Large intestine (tissue), 3 donors: ENCODE measurements at regions not wholly inside any gene's neighbourhood (a gene's known extent, or its start where the extent isn't known, plus 50 kb on each side); places are given as distances from the start of the nearest gene placed in this dataset.

Experiments
- DNase-seq, 2 donors: peaks; one replicate each; pipeline versions ENCODE4 v3.0.0 to v3.0.0-alpha.2; 2013
- H3K27ac ChIP-seq: one replicate; pipeline ENCODE4 v1.5.1; 2013; ENCODE audit warnings: low read length
- H3K27me3 ChIP-seq: 2 replicates; pipeline ENCODE4 v1.6.1; 2013; ENCODE audit warnings: low read length; ENCODE audit not compliant: control insufficient read depth, insufficient read depth
- H3K36me3 ChIP-seq: 2 replicates; pipeline ENCODE4 v1.6.1; 2013; ENCODE audit warnings: low read length; ENCODE audit not compliant: control insufficient read depth, insufficient read depth
- H3K4me1 ChIP-seq: one replicate; pipeline ENCODE4 v1.6.1; 2013; ENCODE audit warnings: low read length; ENCODE audit not compliant: control insufficient read depth, insufficient read depth
- H3K4me3 ChIP-seq: one replicate; pipeline ENCODE4 v1.5.1; 2013; ENCODE audit warnings: low read length
- H3K9me3 ChIP-seq: one replicate; pipeline ENCODE4 v1.6.1; 2013; ENCODE audit warnings: mild to moderate bottlenecking, low read depth, low read length, moderate library complexity; ENCODE audit not compliant: control insufficient read depth
- WGBS: methylation state at CpG from one replicate; pipeline ENCODE4 v1.1.5; 2013; ENCODE audit warnings: low lambda C conversion rate; ENCODE audit not compliant: insufficient coverage; 5-methylcytosine and 5-hydroxymethylcytosine counted together

- no peak for DNase-seq
- Histone ChIP-seq H3K4me1 (no peaks in the 10 kb centered on the region), H3K4me3 (no peak overlapping the region), H3K27ac (no peak overlapping the region), H3K36me3 (no peaks in the 10 kb centered on the region), H3K27me3 (peaks cover 16% of the 10 kb centered on the region), H3K9me3 (no peaks in the 10 kb centered on the region)
- no CpG with 5 or more reads among the region's 5 CpGs for WGBS
Observed at GRCh38 chr7:35520810-35521625, 173.9 kb downstream of the HERPUD2 start.

GRCh38 chr7:35519971-35520809, 174.7 kb downstream of the HERPUD2 start:
- H3K27ac ChIP-seq = no peak overlapping the region
- no peak overlapping the region for H3K4me3 ChIP-seq
- no peaks in the 10 kb centered on the region for H3K4me1 ChIP-seq
- peaks cover 16% of the 10 kb centered on the region for H3K27me3 ChIP-seq
- H3K9me3 ChIP-seq = no peaks in the 10 kb centered on the region
- no peaks in the 10 kb centered on the region for H3K36me3 ChIP-seq
- WGBS = 62% methylated on average over 5 of the region's 14 CpGs
- DNase-seq = peak; percentile 41 to 59

GRCh38 chr7:35518767-35519166, 176.2 kb downstream of the HERPUD2 start:
- Histone ChIP-seq H3K4me3 (no peak overlapping the region), H3K36me3 (no peaks in the 10 kb centered on the region), H3K27me3 (peaks cover 16% of the 10 kb centered on the region), H3K9me3 (no peaks in the 10 kb centered on the region), H3K4me1 (no peaks in the 10 kb centered on the region), H3K27ac (no peak overlapping the region)
- WGBS = no CpG with 5 or more reads among the region's 3 CpGs
- DNase-seq = no peak

GRCh38 chr7:35516498-35516897, 178.4 kb downstream of the HERPUD2 start:
- Histone ChIP-seq H3K27ac (no peak overlapping the region), H3K9me3 (no peaks in the 10 kb centered on the region), H3K4me1 (no peaks in the 10 kb centered on the region), H3K4me3 (no peak overlapping the region), H3K36me3 (no peaks in the 10 kb centered on the region), H3K27me3 (peaks cover 12% of the 10 kb centered on the region)
- WGBS = 40% methylated on average over 1 of the region's 1 CpG
- DNase-seq = no peak

- Histone ChIP-seq H3K4me3 (no peak overlapping the region), H3K9me3 (no peaks in the 10 kb centered on the region), H3K27ac (no peak overlapping the region), H3K36me3 (no peaks in the 10 kb centered on the region), H3K27me3 (peaks cover 4% of the 10 kb centered on the region), H3K4me1 (no peaks in the 10 kb centered on the region)
- DNase-seq = no peak
Observed at GRCh38 chr7:35513828-35514227, 181.1 kb downstream of the HERPUD2 start.

GRCh38 chr7:35513195-35513594, 181.7 kb downstream of the HERPUD2 start:
- peaks cover 4% of the 10 kb centered on the region for H3K27me3 ChIP-seq
- no peaks in the 10 kb centered on the region for H3K36me3 ChIP-seq
- no peaks in the 10 kb centered on the region for H3K9me3 ChIP-seq
- H3K4me3 ChIP-seq = no peak overlapping the region
- no peak overlapping the region for H3K27ac ChIP-seq
- DNase-seq = no peak
- H3K4me1 ChIP-seq = no peaks in the 10 kb centered on the region
- no CpG with 5 or more reads among the region's 5 CpGs for WGBS

GRCh38 chr7:35512716-35513115, 182.2 kb downstream of the HERPUD2 start:
- Histone ChIP-seq H3K4me1 (no peaks in the 10 kb centered on the region), H3K27ac (no peak overlapping the region), H3K36me3 (no peaks in the 10 kb centered on the region), H3K27me3 (peaks cover 4% of the 10 kb centered on the region), H3K4me3 (no peak overlapping the region), H3K9me3 (no peaks in the 10 kb centered on the region)
- no CpG with 5 or more reads among the region's 5 CpGs for WGBS
- no peak for DNase-seq

- Histone ChIP-seq H3K27me3 (peaks cover 4% of the 10 kb centered on the region), H3K4me1 (no peaks in the 10 kb centered on the region), H3K27ac (no peak overlapping the region), H3K9me3 (no peaks in the 10 kb centered on the region), H3K36me3 (no peaks in the 10 kb centered on the region), H3K4me3 (no peak overlapping the region)
- DNase-seq = no peak
- WGBS = 100% methylated on average over 1 of the region's 3 CpGs
Observed at GRCh38 chr7:35508623-35509400, 186.1 kb downstream of the HERPUD2 start.

- H3K27me3 ChIP-seq = no peaks in the 10 kb centered on the region
- H3K27ac ChIP-seq = no peak overlapping the region
- no CpG with 5 or more reads among the region's 7 CpGs for WGBS
Observed at GRCh38 chr7:35505066-35505465, 189.9 kb downstream of the HERPUD2 start.

GRCh38 chr7:35504365-35504764, 190.6 kb downstream of the HERPUD2 start:
- Histone ChIP-seq H3K27me3 (no peaks in the 10 kb centered on the region), H3K9me3 (no peaks in the 10 kb centered on the region), H3K4me3 (no peak overlapping the region), H3K36me3 (no peaks in the 10 kb centered on the region), H3K27ac (no peak overlapping the region), H3K4me1 (no peaks in the 10 kb centered on the region)
- WGBS = no CpG with 5 or more reads among the region's 5 CpGs
- DNase-seq = no peak

More at GRCh38 chr7:35505066-35505465, 189.9 kb downstream of the HERPUD2 start:
- no peaks in the 10 kb centered on the region for H3K4me1 ChIP-seq
- no peak overlapping the region for H3K4me3 ChIP-seq
- H3K9me3 ChIP-seq = no peaks in the 10 kb centered on the region
- no peak for DNase-seq
- no peaks in the 10 kb centered on the region for H3K36me3 ChIP-seq
